Ishikawa (cell line): ENCODE measurements at regions not wholly inside any gene's neighbourhood (a gene's known extent, or its start where the extent isn't known, plus 50 kb on each side); places are given as distances from the start of the nearest gene placed in this dataset.

ENCODE experiments used
- CEBPB ChIP-seq: IDR thresholded peaks from 2 replicates; pipeline ENCODE4 v1.6.1; 2012
- CREB1 ChIP-seq: IDR thresholded peaks from 2 replicates; pipeline ENCODE4 v1.6.1; 2012; ENCODE audit warnings: low read depth
- EGR1 ChIP-seq: IDR thresholded peaks from 2 replicates; pipeline ENCODE4 v1.6.1; 2012
- EP300 ChIP-seq: IDR thresholded peaks from 2 replicates; pipeline ENCODE4 v1.6.1; 2012; ENCODE audit warnings: borderline replicate concordance
- FOXM1 ChIP-seq: IDR thresholded peaks from 2 replicates; pipeline ENCODE4 v1.6.1; 2012; ENCODE audit warnings: low read depth, borderline replicate concordance
- MAX ChIP-seq: IDR thresholded peaks from 2 replicates; pipeline ENCODE4 v1.6.1; 2012
- NFIC ChIP-seq: IDR thresholded peaks from 2 replicates; pipeline ENCODE4 v1.6.1; 2012
- RAD21 ChIP-seq: IDR thresholded peaks from 2 replicates; pipeline ENCODE4 v1.6.1; 2012; ENCODE audit warnings: low read depth
- TAF1 ChIP-seq: IDR thresholded peaks from 2 replicates; pipeline ENCODE4 v1.6.1; 2012; ENCODE audit warnings: low read depth, mild to moderate bottlenecking
- TCF12 ChIP-seq: IDR thresholded peaks from 2 replicates; pipeline ENCODE4 v1.6.1; 2012; ENCODE audit warnings: low read depth
- TEAD4 ChIP-seq: IDR thresholded peaks from 2 replicates; pipeline ENCODE4 v1.6.1; 2012
- USF1 ChIP-seq: IDR thresholded peaks from 2 replicates; pipeline ENCODE4 v1.6.1; 2012
- YY1 ChIP-seq: IDR thresholded peaks from 2 replicates; pipeline ENCODE4 v1.6.1; 2012; ENCODE audit warnings: low read depth
- ZBTB7A ChIP-seq: IDR thresholded peaks from 2 replicates; pipeline ENCODE4 v1.6.1; 2012; ENCODE audit warnings: low read depth
- TF ChIP-seq, protein P1 (sequence below): IDR thresholded peaks from 2 replicates; pipeline ENCODE4 v1.6.1; 2012; ENCODE audit warnings: low read depth, mild to moderate bottlenecking

GRCh38 chr10:85012305-85012704, 683.9 kb downstream of the CCSER2 start:
- TF ChIP-seq ZBTB7A (no peak), CEBPB (no peak), YY1 (no peak), FOXM1 (no peak), CREB1 (no peak), MAX (no peak), EP300 (no peak), TAF1 (no peak), USF1 (no peak), NFIC (no peak), RAD21 (no peak), TCF12 (no peak), EGR1 (no peak), TEAD4 (no peak)
- TF ChIP-seq, protein P1, sequence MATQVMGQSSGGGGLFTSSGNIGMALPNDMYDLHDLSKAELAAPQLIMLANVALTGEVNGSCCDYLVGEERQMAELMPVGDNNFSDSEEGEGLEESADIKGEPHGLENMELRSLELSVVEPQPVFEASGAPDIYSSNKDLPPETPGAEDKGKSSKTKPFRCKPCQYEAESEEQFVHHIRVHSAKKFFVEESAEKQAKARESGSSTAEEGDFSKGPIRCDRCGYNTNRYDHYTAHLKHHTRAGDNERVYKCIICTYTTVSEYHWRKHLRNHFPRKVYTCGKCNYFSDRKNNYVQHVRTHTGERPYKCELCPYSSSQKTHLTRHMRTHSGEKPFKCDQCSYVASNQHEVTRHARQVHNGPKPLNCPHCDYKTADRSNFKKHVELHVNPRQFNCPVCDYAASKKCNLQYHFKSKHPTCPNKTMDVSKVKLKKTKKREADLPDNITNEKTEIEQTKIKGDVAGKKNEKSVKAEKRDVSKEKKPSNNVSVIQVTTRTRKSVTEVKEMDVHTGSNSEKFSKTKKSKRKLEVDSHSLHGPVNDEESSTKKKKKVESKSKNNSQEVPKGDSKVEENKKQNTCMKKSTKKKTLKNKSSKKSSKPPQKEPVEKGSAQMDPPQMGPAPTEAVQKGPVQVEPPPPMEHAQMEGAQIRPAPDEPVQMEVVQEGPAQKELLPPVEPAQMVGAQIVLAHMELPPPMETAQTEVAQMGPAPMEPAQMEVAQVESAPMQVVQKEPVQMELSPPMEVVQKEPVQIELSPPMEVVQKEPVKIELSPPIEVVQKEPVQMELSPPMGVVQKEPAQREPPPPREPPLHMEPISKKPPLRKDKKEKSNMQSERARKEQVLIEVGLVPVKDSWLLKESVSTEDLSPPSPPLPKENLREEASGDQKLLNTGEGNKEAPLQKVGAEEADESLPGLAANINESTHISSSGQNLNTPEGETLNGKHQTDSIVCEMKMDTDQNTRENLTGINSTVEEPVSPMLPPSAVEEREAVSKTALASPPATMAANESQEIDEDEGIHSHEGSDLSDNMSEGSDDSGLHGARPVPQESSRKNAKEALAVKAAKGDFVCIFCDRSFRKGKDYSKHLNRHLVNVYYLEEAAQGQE: no peak

- TF ChIP-seq TEAD4: no peak
- no peak for TF ChIP-seq TAF1
- TF ChIP-seq FOXM1: no peak
- TF ChIP-seq USF1: no peak
- TF ChIP-seq YY1: no peak
- no peak for TF ChIP-seq ZBTB7A
- no peak for TF ChIP-seq RAD21
- no peak for TF ChIP-seq CEBPB
- no peak for TF ChIP-seq CREB1
- TF ChIP-seq EGR1: no peak
These were observed 698.6 kb downstream of the CCSER2 start for GRCh38 chr10:85026878-85027467.

DNA sequence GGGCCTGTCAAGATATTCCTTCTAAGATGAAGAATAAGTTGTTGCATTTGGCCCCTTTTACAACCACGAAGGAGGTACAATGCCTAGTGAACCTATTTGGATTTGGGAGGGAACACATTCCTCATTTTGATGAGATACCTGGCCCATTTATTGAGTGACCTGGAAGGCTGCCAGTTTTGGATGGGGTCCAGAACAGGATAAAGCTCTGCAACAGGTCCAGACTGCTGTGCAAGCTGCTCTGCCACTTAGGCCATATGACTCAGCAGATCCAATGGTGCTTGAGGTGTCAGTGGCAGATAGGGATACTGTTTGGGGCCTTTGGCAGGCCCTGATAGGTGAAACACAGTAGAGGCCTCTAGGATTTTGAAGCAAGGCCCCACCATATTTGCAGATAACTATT, 704.6 kb downstream of the CCSER2 start:
- no peak for TF ChIP-seq NFIC
- TF ChIP-seq CREB1: no peak
- TF ChIP-seq MAX: no peak
- no peak for TF ChIP-seq FOXM1
- TF ChIP-seq YY1: no peak
- TF ChIP-seq TCF12: no peak
- TF ChIP-seq TAF1: no peak
- no peak for TF ChIP-seq EP300
- TF ChIP-seq, protein P1: no peak
- no peak for TF ChIP-seq RAD21

DNA sequence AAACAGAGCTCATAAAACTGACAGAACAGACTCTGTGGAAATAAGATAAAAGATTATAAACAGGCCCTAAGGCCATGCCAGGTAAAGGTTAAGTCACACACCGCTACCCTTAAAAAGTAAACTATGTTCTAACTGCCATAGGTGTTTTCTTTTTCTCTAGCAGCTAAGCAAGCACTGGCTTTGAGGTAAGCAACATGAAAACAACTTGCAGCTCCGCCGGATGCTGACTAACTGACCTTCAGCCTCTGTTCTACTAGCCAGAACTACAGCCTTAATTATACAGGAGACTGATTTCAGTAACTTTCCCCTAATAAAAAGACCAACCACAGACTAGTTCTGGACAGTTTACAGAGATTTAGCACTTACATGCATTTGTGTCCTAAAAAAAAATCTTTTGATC, 708.3 kb downstream of the CCSER2 start:
- TF ChIP-seq MAX (no peak), CEBPB (no peak), TEAD4 (no peak), EGR1 (no peak), RAD21 (no peak), ZBTB7A (no peak), TAF1 (no peak)

DNA sequence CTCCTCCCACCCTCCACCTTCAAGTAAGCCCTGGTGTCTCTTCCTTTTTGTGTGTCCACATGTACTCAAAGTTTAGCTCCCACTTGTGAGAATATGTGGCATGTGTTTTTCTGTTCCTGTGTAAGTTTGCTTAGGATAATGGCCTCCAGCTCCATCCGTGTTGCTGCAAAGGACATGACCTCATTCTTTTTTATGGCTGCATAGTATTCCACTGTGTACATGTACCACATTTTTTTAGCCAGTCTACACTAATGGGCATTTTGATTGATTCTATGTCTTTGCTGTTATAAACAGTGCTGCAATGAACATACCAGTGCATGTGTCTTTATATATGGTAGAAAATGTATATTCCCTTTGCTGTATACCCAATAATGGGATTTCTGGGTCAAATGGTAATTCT, 710.9 kb downstream of the CCSER2 start:
- TF ChIP-seq NFIC: no peak
- no peak for TF ChIP-seq FOXM1
- TF ChIP-seq TAF1: no peak
- no peak for TF ChIP-seq TEAD4
- TF ChIP-seq USF1: no peak
- no peak for TF ChIP-seq ZBTB7A
- TF ChIP-seq RAD21: no peak
- no peak for TF ChIP-seq EGR1
- no peak for TF ChIP-seq CREB1
- TF ChIP-seq CEBPB: no peak
- TF ChIP-seq, protein P1: no peak
- TF ChIP-seq MAX: no peak
- no peak for TF ChIP-seq YY1
- no peak for TF ChIP-seq EP300
- no peak for TF ChIP-seq TCF12
